ENCODE measurements at regions not wholly inside any gene's neighbourhood (a gene's known extent, or its start where the extent isn't known, plus 50 kb on each side); places are given as distances from the start of the nearest gene placed in this dataset.

DNA sequence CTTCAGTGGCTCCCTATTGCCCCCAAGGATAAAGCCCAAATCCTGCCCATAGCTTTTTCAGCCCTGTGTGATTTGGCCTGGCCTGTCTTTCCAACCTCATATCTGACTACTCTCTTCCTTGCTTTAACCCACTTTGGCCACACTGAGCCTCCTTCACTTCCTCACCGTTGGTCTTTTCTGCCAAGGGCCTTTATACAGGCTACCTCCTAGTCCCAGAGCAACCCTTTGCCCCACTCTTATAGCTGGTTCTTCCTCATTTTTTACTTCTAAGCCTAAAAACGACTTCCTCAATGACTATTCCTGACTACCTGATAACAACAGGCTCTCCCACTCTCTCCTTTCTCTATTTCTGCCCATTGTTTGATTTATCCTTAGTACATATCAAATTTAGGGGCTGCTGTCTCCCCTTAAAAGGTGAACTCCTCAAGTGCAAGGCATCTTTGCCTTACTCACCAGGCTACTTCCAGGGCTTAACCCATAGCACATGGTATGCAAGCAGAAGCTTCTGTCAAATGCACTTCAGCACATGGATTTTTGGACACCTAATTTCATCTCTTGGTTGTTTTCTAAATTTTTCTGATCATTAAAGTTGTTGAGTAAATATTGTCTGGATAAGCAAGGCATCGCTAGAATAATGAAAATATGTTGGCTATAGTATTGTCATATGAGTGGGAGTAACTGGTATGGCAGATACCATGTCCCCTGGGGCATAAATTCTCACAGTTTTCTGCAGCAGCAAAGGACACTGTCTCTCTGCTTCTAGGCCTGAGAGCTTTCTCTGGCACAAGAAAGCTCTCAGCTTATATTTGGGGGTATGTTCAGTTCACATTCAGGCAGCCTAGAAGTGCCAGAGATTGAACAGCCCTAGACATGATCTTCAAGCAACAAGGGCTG lies 201.5 kb upstream of the GPR26 start (continued):
- TF ChIP-seq ZNF8 (CRISPR knock-in tag; IDR thresholded peaks at IDR 0.05) (no peak), ZFP3 (CRISPR knock-in tag; IDR thresholded peaks at IDR 0.05) (no peak), CSDC2 (CRISPR knock-in tag; IDR thresholded peaks at IDR 0.05) (no peak), PPARA (CRISPR knock-in tag; IDR thresholded peaks at IDR 0.05; ENCODE audit: borderline replicate concordance) (no peak), GLIS3 (CRISPR knock-in tag; IDR thresholded peaks at IDR 0.05) (no peak)
- TF ChIP-seq, protein P1, sequence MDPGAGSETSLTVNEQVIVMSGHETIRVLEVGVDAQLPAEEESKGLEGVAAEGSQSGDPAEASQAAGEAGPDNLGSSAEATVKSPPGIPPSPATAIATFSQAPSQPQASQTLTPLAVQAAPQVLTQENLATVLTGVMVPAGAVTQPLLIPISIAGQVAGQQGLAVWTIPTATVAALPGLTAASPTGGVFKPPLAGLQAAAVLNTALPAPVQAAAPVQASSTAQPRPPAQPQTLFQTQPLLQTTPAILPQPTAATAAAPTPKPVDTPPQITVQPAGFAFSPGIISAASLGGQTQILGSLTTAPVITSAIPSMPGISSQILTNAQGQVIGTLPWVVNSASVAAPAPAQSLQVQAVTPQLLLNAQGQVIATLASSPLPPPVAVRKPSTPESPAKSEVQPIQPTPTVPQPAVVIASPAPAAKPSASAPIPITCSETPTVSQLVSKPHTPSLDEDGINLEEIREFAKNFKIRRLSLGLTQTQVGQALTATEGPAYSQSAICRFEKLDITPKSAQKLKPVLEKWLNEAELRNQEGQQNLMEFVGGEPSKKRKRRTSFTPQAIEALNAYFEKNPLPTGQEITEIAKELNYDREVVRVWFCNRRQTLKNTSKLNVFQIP (CRISPR knock-in tag; IDR thresholded peaks at IDR 0.05; ENCODE audit: borderline replicate concordance, low read depth) = no peak

DNA sequence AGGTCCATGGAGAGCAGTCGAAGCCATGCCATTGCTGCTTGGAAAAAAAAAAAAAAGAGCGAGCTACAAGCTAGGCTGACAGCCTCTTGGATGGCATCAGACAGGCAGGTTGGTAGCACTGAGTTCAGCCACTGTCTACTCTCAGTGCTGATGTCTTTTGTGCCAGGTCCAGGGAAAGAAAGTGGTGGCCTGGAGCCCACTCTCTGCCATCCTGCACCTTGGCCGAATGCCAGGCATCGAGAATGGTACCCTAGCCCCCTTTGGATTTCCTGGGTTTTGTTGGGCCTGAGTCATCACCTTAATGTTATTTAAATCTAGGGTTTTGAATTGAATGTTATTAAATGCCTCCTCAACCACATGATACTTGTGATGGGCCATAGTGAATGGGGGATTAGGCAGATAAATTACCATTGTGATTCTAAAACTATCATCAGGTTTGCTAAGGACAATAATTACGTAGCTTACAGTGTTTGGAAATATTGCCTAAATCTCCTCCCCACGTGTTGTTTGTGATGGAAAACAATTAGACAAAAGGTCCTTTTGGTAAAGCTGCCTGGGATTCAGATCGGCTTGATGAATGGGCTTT lies 195.7 kb upstream of the GPR26 start:
- ATAC-seq = no peak
- TF ChIP-seq TCF4 (CRISPR knock-in tag; IDR thresholded peaks at IDR 0.05; ENCODE audit: borderline replicate concordance) (no peak), ESRRG (CRISPR knock-in tag; IDR thresholded peaks at IDR 0.05) (no peak), TOX (CRISPR knock-in tag; IDR thresholded peaks at IDR 0.05; ENCODE audit: borderline replicate concordance) (no peak), SNAI2 (CRISPR knock-in tag; IDR thresholded peaks at IDR 0.05) (no peak), ZFP3 (CRISPR knock-in tag; IDR thresholded peaks at IDR 0.05) (no peak), ZC3H10 (CRISPR knock-in tag; IDR thresholded peaks at IDR 0.05) (no peak), ISL1 (CRISPR knock-in tag; IDR thresholded peaks at IDR 0.05) (no peak), GLIS3 (CRISPR knock-in tag; IDR thresholded peaks at IDR 0.05) (no peak), ARNTL (CRISPR knock-in tag; IDR thresholded peaks at IDR 0.05; ENCODE audit: borderline replicate concordance, low read depth) (no peak), RARB (CRISPR knock-in tag; IDR thresholded peaks at IDR 0.05) (no peak), BACH2 (CRISPR knock-in tag; IDR thresholded peaks at IDR 0.05; ENCODE audit: borderline replicate concordance) (no peak)
- TF ChIP-seq, protein P1 (CRISPR knock-in tag; IDR thresholded peaks at IDR 0.05; ENCODE audit: borderline replicate concordance, low read depth) = no peak
- TF ChIP-seq, protein P2, sequence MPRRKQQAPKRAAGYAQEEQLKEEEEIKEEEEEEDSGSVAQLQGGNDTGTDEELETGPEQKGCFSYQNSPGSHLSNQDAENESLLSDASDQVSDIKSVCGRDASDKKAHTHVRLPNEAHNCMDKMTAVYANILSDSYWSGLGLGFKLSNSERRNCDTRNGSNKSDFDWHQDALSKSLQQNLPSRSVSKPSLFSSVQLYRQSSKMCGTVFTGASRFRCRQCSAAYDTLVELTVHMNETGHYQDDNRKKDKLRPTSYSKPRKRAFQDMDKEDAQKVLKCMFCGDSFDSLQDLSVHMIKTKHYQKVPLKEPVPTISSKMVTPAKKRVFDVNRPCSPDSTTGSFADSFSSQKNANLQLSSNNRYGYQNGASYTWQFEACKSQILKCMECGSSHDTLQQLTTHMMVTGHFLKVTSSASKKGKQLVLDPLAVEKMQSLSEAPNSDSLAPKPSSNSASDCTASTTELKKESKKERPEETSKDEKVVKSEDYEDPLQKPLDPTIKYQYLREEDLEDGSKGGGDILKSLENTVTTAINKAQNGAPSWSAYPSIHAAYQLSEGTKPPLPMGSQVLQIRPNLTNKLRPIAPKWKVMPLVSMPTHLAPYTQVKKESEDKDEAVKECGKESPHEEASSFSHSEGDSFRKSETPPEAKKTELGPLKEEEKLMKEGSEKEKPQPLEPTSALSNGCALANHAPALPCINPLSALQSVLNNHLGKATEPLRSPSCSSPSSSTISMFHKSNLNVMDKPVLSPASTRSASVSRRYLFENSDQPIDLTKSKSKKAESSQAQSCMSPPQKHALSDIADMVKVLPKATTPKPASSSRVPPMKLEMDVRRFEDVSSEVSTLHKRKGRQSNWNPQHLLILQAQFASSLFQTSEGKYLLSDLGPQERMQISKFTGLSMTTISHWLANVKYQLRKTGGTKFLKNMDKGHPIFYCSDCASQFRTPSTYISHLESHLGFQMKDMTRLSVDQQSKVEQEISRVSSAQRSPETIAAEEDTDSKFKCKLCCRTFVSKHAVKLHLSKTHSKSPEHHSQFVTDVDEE (CRISPR knock-in tag; IDR thresholded peaks at IDR 0.05) = no peak
- TF ChIP-seq, protein P3, sequence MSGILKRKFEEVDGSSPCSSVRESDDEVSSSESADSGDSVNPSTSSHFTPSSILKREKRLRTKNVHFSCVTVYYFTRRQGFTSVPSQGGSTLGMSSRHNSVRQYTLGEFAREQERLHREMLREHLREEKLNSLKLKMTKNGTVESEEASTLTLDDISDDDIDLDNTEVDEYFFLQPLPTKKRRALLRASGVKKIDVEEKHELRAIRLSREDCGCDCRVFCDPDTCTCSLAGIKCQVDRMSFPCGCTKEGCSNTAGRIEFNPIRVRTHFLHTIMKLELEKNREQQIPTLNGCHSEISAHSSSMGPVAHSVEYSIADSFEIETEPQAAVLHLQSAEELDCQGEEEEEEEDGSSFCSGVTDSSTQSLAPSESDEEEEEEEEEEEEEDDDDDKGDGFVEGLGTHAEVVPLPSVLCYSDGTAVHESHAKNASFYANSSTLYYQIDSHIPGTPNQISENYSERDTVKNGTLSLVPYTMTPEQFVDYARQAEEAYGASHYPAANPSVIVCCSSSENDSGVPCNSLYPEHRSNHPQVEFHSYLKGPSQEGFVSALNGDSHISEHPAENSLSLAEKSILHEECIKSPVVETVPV (CRISPR knock-in tag; IDR thresholded peaks at IDR 0.05) = no peak

DNA sequence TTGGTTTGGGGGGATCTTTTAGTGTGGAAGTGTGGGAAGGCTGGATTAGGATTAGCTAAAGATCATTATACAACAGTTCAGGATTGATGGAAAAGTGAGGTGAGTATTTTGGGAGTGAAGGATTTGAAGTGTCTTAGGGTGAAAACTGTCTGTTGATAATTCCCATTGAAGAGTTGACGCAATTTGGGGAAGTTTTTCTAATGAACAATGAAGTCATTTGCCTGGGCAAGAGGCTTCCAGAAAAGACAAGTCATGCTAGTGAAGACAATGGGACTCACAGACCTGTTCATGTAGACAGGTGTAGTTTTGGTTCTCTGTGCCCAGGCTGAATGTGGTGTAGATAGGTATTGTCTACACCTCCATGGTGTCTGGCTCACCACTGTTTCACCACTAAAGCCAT lies 194.3 kb upstream of the GPR26 start:
- no peak for ATAC-seq
- TF ChIP-seq ARNTL (CRISPR knock-in tag; IDR thresholded peaks at IDR 0.05; ENCODE audit: borderline replicate concordance, low read depth) = no peak
- TF ChIP-seq, protein P1 (CRISPR knock-in tag; IDR thresholded peaks at IDR 0.05; ENCODE audit: borderline replicate concordance, low read depth) = no peak
- no peak for TF ChIP-seq ZNF8 (CRISPR knock-in tag; IDR thresholded peaks at IDR 0.05)
- TF ChIP-seq ZC3H10 (CRISPR knock-in tag; IDR thresholded peaks at IDR 0.05) = no peak
- no peak for TF ChIP-seq PPARA (CRISPR knock-in tag; IDR thresholded peaks at IDR 0.05; ENCODE audit: borderline replicate concordance)
- no peak for TF ChIP-seq OSR1 (CRISPR knock-in tag; IDR thresholded peaks at IDR 0.05)
- no peak for TF ChIP-seq CSDC2 (CRISPR knock-in tag; IDR thresholded peaks at IDR 0.05)
- TF ChIP-seq, protein P2 (CRISPR knock-in tag; IDR thresholded peaks at IDR 0.05) = no peak
- TF ChIP-seq ZNF70 (CRISPR knock-in tag; IDR thresholded peaks at IDR 0.05) = no peak
- TF ChIP-seq, protein P4, sequence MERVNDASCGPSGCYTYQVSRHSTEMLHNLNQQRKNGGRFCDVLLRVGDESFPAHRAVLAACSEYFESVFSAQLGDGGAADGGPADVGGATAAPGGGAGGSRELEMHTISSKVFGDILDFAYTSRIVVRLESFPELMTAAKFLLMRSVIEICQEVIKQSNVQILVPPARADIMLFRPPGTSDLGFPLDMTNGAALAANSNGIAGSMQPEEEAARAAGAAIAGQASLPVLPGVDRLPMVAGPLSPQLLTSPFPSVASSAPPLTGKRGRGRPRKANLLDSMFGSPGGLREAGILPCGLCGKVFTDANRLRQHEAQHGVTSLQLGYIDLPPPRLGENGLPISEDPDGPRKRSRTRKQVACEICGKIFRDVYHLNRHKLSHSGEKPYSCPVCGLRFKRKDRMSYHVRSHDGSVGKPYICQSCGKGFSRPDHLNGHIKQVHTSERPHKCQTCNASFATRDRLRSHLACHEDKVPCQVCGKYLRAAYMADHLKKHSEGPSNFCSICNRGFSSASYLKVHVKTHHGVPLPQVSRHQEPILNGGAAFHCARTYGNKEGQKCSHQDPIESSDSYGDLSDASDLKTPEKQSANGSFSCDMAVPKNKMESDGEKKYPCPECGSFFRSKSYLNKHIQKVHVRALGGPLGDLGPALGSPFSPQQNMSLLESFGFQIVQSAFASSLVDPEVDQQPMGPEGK (CRISPR knock-in tag; IDR thresholded peaks at IDR 0.05; ENCODE audit: borderline replicate concordance) = no peak
- TF ChIP-seq GLIS3 (CRISPR knock-in tag; IDR thresholded peaks at IDR 0.05) = no peak
- no peak for TF ChIP-seq TCF4 (CRISPR knock-in tag; IDR thresholded peaks at IDR 0.05; ENCODE audit: borderline replicate concordance)
- TF ChIP-seq ZNF565 (CRISPR knock-in tag; conservative IDR thresholded peaks at IDR 0.05; ENCODE audit: low read depth) = no peak
- TF ChIP-seq RARB (CRISPR knock-in tag; IDR thresholded peaks at IDR 0.05) = no peak

All from SK-N-SH treated with all-trans-retinoic acid at 6 μM for 48 hours (cell line).